GM23338 (cell line): ENCODE measurements at regions not wholly inside any gene's neighbourhood (a gene's known extent, or its start where the extent isn't known, plus 50 kb on each side); places are given as distances from the start of the nearest gene placed in this dataset.
"Not testable (repeated sequence)": the region's sequence is repeated elsewhere in the genome, so short reads cannot be mapped to it uniquely, and the experiment has no call there.

Experiments used
- ATAC-seq: fragments of 200-7000 bp; cut with Tn5 transposase; 3 replicates; pipeline ENCODE4 v1.9.1; 2020
- DNase-seq: peaks from one replicate; pipeline ENCODE4 v3.0.0-alpha.2; 2015; ENCODE audit warnings: low spot score
- H2AFZ ChIP-seq: fragments of 200-600 bp; sonication (generic); 2 replicates; pipeline ENCODE4 v1.8.0; 2016; ENCODE audit warnings: antibody characterized with exemption, mild to moderate bottlenecking, moderate library complexity
- H3F3A ChIP-seq: fragments of 200-600 bp; sonication (generic); replicated peaks from 2 replicates; pipeline ENCODE4 v1.8.0; 2017; ENCODE audit warnings: antibody characterized with exemption, mixed run types, low read depth
- H3K27ac ChIP-seq: fragments of 200-600 bp; sonication (generic); 2 replicates; pipeline ENCODE4 v1.6.1; 2016; ENCODE audit warnings: low read depth
- H3K27me3 ChIP-seq: fragments of 200-600 bp; sonication (generic); 2 replicates; pipeline ENCODE4 v1.8.0; 2016; ENCODE audit warnings: mild to moderate bottlenecking, mixed run types, moderate library complexity; ENCODE audit not compliant: insufficient read depth
- H3K36me3 ChIP-seq: fragments of 200-600 bp; sonication (generic); 2 replicates; pipeline ENCODE4 v1.8.0; 2016; ENCODE audit warnings: mild to moderate bottlenecking; ENCODE audit not compliant: insufficient read depth
- H3K4me1 ChIP-seq: fragments of 200-600 bp; sonication (generic); 2 replicates; pipeline ENCODE4 v1.8.0; 2016; ENCODE audit warnings: mild to moderate bottlenecking, moderate library complexity; ENCODE audit not compliant: insufficient read depth
- H3K4me2 ChIP-seq: fragments of 200-600 bp; sonication (generic); 2 replicates; pipeline ENCODE4 v1.7.1; 2017; ENCODE audit warnings: mixed run types
- H3K4me3 ChIP-seq: fragments of 200-600 bp; sonication (generic); 2 replicates; pipeline ENCODE4 v1.6.1; 2016; ENCODE audit warnings: mixed run types
- H3K79me2 ChIP-seq: fragments of 200-600 bp; sonication (generic); replicated peaks from 2 replicates; pipeline ENCODE4 v1.8.0; 2017; ENCODE audit warnings: mild to moderate bottlenecking; ENCODE audit not compliant: insufficient read depth
- H3K9me2 ChIP-seq: fragments of 200-600 bp; sonication (generic); 2 replicates; pipeline ENCODE4 v1.8.0; 2017; ENCODE audit not compliant: insufficient read depth
- H4K20me1 ChIP-seq: fragments of 200-600 bp; sonication (generic); replicated peaks from 2 replicates; pipeline ENCODE4 v1.8.0; 2017; ENCODE audit warnings: mild to moderate bottlenecking; ENCODE audit not compliant: insufficient read depth
- H3K27ac Mint-ChIP-seq: 2 replicates; pipeline ENCODE4 v1.8.0; 2020; ENCODE audit warnings: inconsistent platforms, mild to moderate bottlenecking, moderate library complexity, mixed read lengths
- H3K27me3 Mint-ChIP-seq: 3 replicates; pipeline ENCODE4 v1.8.0; 2022; ENCODE audit warnings: low read depth, mild to moderate bottlenecking, moderate library complexity, mixed read lengths, inconsistent platforms; ENCODE audit not compliant: insufficient read depth, poor library complexity
- H3K36me3 Mint-ChIP-seq: 3 replicates; pipeline ENCODE4 v1.8.0; 2021; ENCODE audit warnings: low read depth, mild to moderate bottlenecking, inconsistent platforms, moderate library complexity, mixed read lengths
- H3K4me1 Mint-ChIP-seq: 3 replicates; pipeline ENCODE4 v1.8.0; 2020; ENCODE audit warnings: mild to moderate bottlenecking, inconsistent platforms, mixed read lengths
- H3K4me3 Mint-ChIP-seq: 3 replicates; pipeline ENCODE4 v1.8.0; 2021; ENCODE audit warnings: moderate library complexity, mild to moderate bottlenecking, inconsistent platforms, mixed read lengths
- H3K9me3 Mint-ChIP-seq: 3 replicates; pipeline ENCODE4 v1.8.0; 2020; ENCODE audit warnings: moderate library complexity, mild to moderate bottlenecking, inconsistent platforms, mixed read lengths
- CREB1 ChIP-seq: fragments of 250-450 bp; sonication (Bioruptor Pico); IDR thresholded peaks from 2 replicates; pipeline ENCODE4 v1.5.0; 2020; ENCODE audit warnings: low read depth, mild to moderate bottlenecking, moderate library complexity
- ETS1 ChIP-seq: IDR thresholded peaks from 2 replicates; pipeline ENCODE4 v1.6.1; 2016; ENCODE audit warnings: antibody characterized with exemption
- EZH2 ChIP-seq: fragments of 200-600 bp; sonication (generic); IDR thresholded peaks from one replicate; pipeline ENCODE4 v1.8.0; 2017; ENCODE audit warnings: antibody characterized with exemption, mild to moderate bottlenecking, low read depth; ENCODE audit not compliant: unreplicated experiment
- JUNB ChIP-seq: IDR thresholded peaks from one replicate; pipeline ENCODE4 v1.6.1; 2016; ENCODE audit warnings: antibody characterized with exemption; ENCODE audit not compliant: unreplicated experiment
- NANOG ChIP-seq: IDR thresholded peaks from 2 replicates; pipeline ENCODE4 v1.6.1; 2016; ENCODE audit warnings: antibody characterized with exemption, borderline replicate concordance
- POLR2AphosphoS5 ChIP-seq: IDR thresholded peaks from 2 replicates; pipeline ENCODE4 v1.6.1; 2016; ENCODE audit warnings: antibody characterized with exemption, low read depth
- ZNF114 ChIP-seq: fragments of 250-450 bp; sonication (Bioruptor Pico); IDR thresholded peaks from 2 replicates; pipeline ENCODE4 v1.5.0; 2020; ENCODE audit warnings: mild to moderate bottlenecking, moderate library complexity
- ZNF331 ChIP-seq: fragments of 250-450 bp; sonication (Bioruptor Pico); IDR thresholded peaks from 2 replicates; pipeline ENCODE4 v1.5.0; 2020; ENCODE audit warnings: low read depth, mild to moderate bottlenecking, moderate library complexity
- ZNF462 ChIP-seq: fragments of 250-450 bp; sonication (Bioruptor Pico); IDR thresholded peaks from 2 replicates; pipeline ENCODE4 v1.5.0; 2020; ENCODE audit warnings: mild to moderate bottlenecking, moderate library complexity

DNA sequence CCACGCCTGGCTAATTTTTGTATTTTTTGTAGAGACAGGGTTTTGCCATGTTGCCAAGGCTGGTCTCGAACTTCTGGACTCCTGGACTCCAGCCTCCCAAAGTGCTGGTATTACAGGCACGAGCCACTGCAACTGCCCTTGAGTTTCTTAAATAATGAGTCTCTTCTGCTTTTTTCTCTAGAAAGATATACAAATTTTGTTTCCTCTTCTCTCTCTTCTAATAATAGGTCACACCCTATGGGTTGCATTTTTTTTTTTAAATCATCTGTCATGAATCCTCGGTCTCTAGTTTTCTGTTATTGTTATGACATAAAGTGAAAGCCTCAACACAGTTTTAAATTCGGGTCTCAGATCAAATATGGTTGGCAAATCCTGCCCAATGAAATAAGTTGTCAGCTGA is 111.2 kb downstream of the IL12A start (continued):
- TF ChIP-seq ZNF462 (CRISPR knock-in tag), result no peak
- TF ChIP-seq CREB1 (CRISPR knock-in tag), result no peak
- no peak for TF ChIP-seq POLR2AphosphoS5
- no peak for TF ChIP-seq JUNB

GRCh38 chr3:160100610-160101009 is 112.0 kb downstream of the IL12A start:
- Histone ChIP-seq H3K4me2 (no peak overlapping the region), H3K4me3 (no peak overlapping the region), H3K4me1 (no peaks in the 10 kb centered on the region), H2AFZ (no peak overlapping the region), H4K20me1 (no peaks in the 10 kb centered on the region), H3K27ac (no peak overlapping the region), H3K9me2 (0 out of 2 replicates have a peak, but pooled peaks cover 9% of the 10 kb centered on the region), H3K79me2 (no peaks in the 10 kb centered on the region), H3F3A (no peaks in the 10 kb centered on the region), H3K27me3 (no peaks in the 10 kb centered on the region), H3K36me3 (no peaks in the 10 kb centered on the region)
- Mint-ChIP-seq H3K27me3 (peaks cover 4% of the 10 kb centered on the region), H3K4me3 (no peak overlapping the region), H3K27ac (no peak overlapping the region), H3K4me1 (no peaks in the 10 kb centered on the region), H3K36me3 (no peaks in the 10 kb centered on the region), H3K9me3 (no peaks in the 10 kb centered on the region)
- TF ChIP-seq EZH2 (no peak), ZNF114 (CRISPR knock-in tag) (no peak), ETS1 (no peak), ZNF331 (no peak), NANOG (no peak), POLR2AphosphoS5 (no peak)
- ATAC-seq, result no peak
- no peak for DNase-seq

- H2AFZ ChIP-seq, H3K4me3 ChIP-seq, H3K9me3 Mint-ChIP-seq, DNase-seq, H3K79me2 ChIP-seq, H4K20me1 ChIP-seq, H3K4me3 Mint-ChIP-seq, H3K4me1 Mint-ChIP-seq, H3K27me3 Mint-ChIP-seq, H3K4me2 ChIP-seq, H3K27me3 ChIP-seq, ATAC-seq, H3K27ac ChIP-seq, H3K27ac Mint-ChIP-seq, H3K4me1 ChIP-seq, H3K36me3 Mint-ChIP-seq, H3K36me3 ChIP-seq, H3F3A ChIP-seq, H3K9me2 ChIP-seq: not testable (repeated sequence)
Measured at GRCh38 chr3:160102001-160102400, 113.4 kb downstream of the IL12A start.
